ENCODE measurements at regions not wholly inside any gene's neighbourhood (a gene's known extent, or its start where the extent isn't known, plus 50 kb on each side); places are given as distances from the start of the nearest gene placed in this dataset.

- DNase-seq (ENCODE audit: low read depth) = no peak
- no peak overlapping the region for H3K4me3 ChIP-seq (ENCODE audit: low read depth, low read length)
Observed at GRCh38 chr12:81988362-81988761, 229.2 kb upstream of the PPFIA2 start.

- DNase-seq (ENCODE audit: low read depth) = no peak
- no peak overlapping the region for H3K4me3 ChIP-seq (ENCODE audit: low read depth, low read length)
Observed at GRCh38 chr12:81987371-81987770, 228.2 kb upstream of the PPFIA2 start.

- DNase-seq (ENCODE audit: low read depth) = no peak
- H3K4me3 ChIP-seq (ENCODE audit: low read depth, low read length) = no peak overlapping the region
Observed at GRCh38 chr12:81976661-81977060, 217.5 kb upstream of the PPFIA2 start.

- H3K4me3 ChIP-seq (ENCODE audit: low read depth, low read length) = no peak overlapping the region
- no peak for DNase-seq (ENCODE audit: low read depth)
Observed at GRCh38 chr12:81974762-81975161, 215.6 kb upstream of the PPFIA2 start.

- no peak for DNase-seq (ENCODE audit: low read depth)
- H3K4me3 ChIP-seq (ENCODE audit: low read depth, low read length) = no peak overlapping the region
Observed at GRCh38 chr12:81968421-81968820, 209.3 kb upstream of the PPFIA2 start.

- no peak for DNase-seq (ENCODE audit: low read depth)
Observed at GRCh38 chr12:81963636-81964035, 204.5 kb upstream of the PPFIA2 start.

GRCh38 chr12:81963026-81963425 is 203.9 kb upstream of the PPFIA2 start:
- DNase-seq (ENCODE audit: low read depth) = no peak

More at GRCh38 chr12:81963636-81964035, 204.5 kb upstream of the PPFIA2 start:
- H3K4me3 ChIP-seq (ENCODE audit: low read depth, low read length) = no peak overlapping the region

GRCh38 chr12:81962126-81962856 is 203.1 kb upstream of the PPFIA2 start:
- no peak overlapping the region for H3K4me3 ChIP-seq (ENCODE audit: low read depth, low read length)
- DNase-seq (ENCODE audit: low read depth) = no peak

More at GRCh38 chr12:81963026-81963425, 203.9 kb upstream of the PPFIA2 start:
- no peak overlapping the region for H3K4me3 ChIP-seq (ENCODE audit: low read depth, low read length)

- DNase-seq (ENCODE audit: low read depth) = no peak
- H3K4me3 ChIP-seq (ENCODE audit: low read depth, low read length) = no peak overlapping the region
Observed at GRCh38 chr12:81958406-81958805, 199.3 kb upstream of the PPFIA2 start.

GRCh38 chr12:81957631-81958030 is 198.5 kb upstream of the PPFIA2 start:
- DNase-seq (ENCODE audit: low read depth) = no peak
- no peak overlapping the region for H3K4me3 ChIP-seq (ENCODE audit: low read depth, low read length)

- no peak for DNase-seq (ENCODE audit: low read depth)
- H3K4me3 ChIP-seq (ENCODE audit: low read depth, low read length) = no peak overlapping the region
Observed at GRCh38 chr12:81956468-81956860, 197.3 kb upstream of the PPFIA2 start.

GRCh38 chr12:81953541-81953940 is 194.4 kb upstream of the PPFIA2 start:
- no peak for DNase-seq (ENCODE audit: low read depth)
- no peak overlapping the region for H3K4me3 ChIP-seq (ENCODE audit: low read depth, low read length)

- no peak overlapping the region for H3K4me3 ChIP-seq (ENCODE audit: low read depth, low read length)
- DNase-seq (ENCODE audit: low read depth) = no peak
Observed at GRCh38 chr12:81950871-81951270, 191.7 kb upstream of the PPFIA2 start.

- H3K4me3 ChIP-seq (ENCODE audit: low read depth, low read length) = no peak overlapping the region
- no peak for DNase-seq (ENCODE audit: low read depth)
Observed at GRCh38 chr12:81949841-81950308, 190.7 kb upstream of the PPFIA2 start.

GRCh38 chr12:81949416-81949815 is 190.3 kb upstream of the PPFIA2 start:
- DNase-seq (ENCODE audit: low read depth) = no peak

GRCh38 chr12:81944886-81945285 is 185.7 kb upstream of the PPFIA2 start:
- H3K4me3 ChIP-seq (ENCODE audit: low read depth, low read length) = no peak overlapping the region

More at GRCh38 chr12:81949416-81949815, 190.3 kb upstream of the PPFIA2 start:
- H3K4me3 ChIP-seq (ENCODE audit: low read depth, low read length) = no peak overlapping the region

GRCh38 chr12:81942594-81942993 is 183.4 kb upstream of the PPFIA2 start:
- no peak for DNase-seq (ENCODE audit: low read depth)
- H3K4me3 ChIP-seq (ENCODE audit: low read depth, low read length) = no peak overlapping the region

More at GRCh38 chr12:81944886-81945285, 185.7 kb upstream of the PPFIA2 start:
- no peak for DNase-seq (ENCODE audit: low read depth)

- H3K4me3 ChIP-seq (ENCODE audit: low read depth, low read length) = no peak overlapping the region
Observed at GRCh38 chr12:81930037-81930436, 170.9 kb upstream of the PPFIA2 start.

GRCh38 chr12:81896771-81897170 is 137.6 kb upstream of the PPFIA2 start:
- no peak overlapping the region for H3K4me3 ChIP-seq (ENCODE audit: low read depth, low read length)
- no peak for DNase-seq (ENCODE audit: low read depth)

More at GRCh38 chr12:81930037-81930436, 170.9 kb upstream of the PPFIA2 start:
- no peak for DNase-seq (ENCODE audit: low read depth)

GRCh38 chr12:81888961-81889360 is 129.8 kb upstream of the PPFIA2 start:
- no peak for DNase-seq (ENCODE audit: low read depth)

GRCh38 chr12:81888106-81888740 is 129.1 kb upstream of the PPFIA2 start:
- no peak for DNase-seq (ENCODE audit: low read depth)

More at GRCh38 chr12:81888961-81889360, 129.8 kb upstream of the PPFIA2 start:
- no peak overlapping the region for H3K4me3 ChIP-seq (ENCODE audit: low read depth, low read length)

More at GRCh38 chr12:81888106-81888740, 129.1 kb upstream of the PPFIA2 start:
- no peak overlapping the region for H3K4me3 ChIP-seq (ENCODE audit: low read depth, low read length)
